Subcutaneous abdominal adipose tissue (tissue), 5 donors: ENCODE measurements at regions not wholly inside any gene's neighbourhood (a gene's known extent, or its start where the extent isn't known, plus 50 kb on each side); places are given as distances from the start of the nearest gene placed in this dataset.
"Not testable (repeated sequence)": the region's sequence is repeated elsewhere in the genome, so short reads cannot be mapped to it uniquely, and the experiment has no call there.

ENCODE experiments used
- H3K27ac ChIP-seq: one replicate; pipeline ENCODE4 v1.7.0; 2013; ENCODE audit warnings: low read depth, mild to moderate bottlenecking, inconsistent platforms, low read length, moderate library complexity
- H3K27me3 ChIP-seq, 5 donors: one replicate each; pipeline ENCODE4 v1.7.0; 2013; ENCODE audit warnings: low read length in 5 of 5, inconsistent platforms in 1 of 5; ENCODE audit not compliant: control insufficient read depth in 5 of 5, insufficient read depth in 4 of 5
- H3K36me3 ChIP-seq, 5 donors: one replicate each; pipeline ENCODE4 v1.7.0; 2013; ENCODE audit warnings: low read length in 5 of 5; ENCODE audit not compliant: control insufficient read depth in 5 of 5, insufficient read depth in 5 of 5
- H3K4me1 ChIP-seq, 5 donors: one replicate each; pipeline ENCODE4 v1.7.0; 2013; ENCODE audit warnings: low read length in 5 of 5, mild to moderate bottlenecking in 3 of 5, moderate library complexity in 1 of 5; ENCODE audit not compliant: control insufficient read depth in 5 of 5, insufficient read depth in 5 of 5
- H3K4me3 ChIP-seq, 5 donors: one replicate each; pipeline ENCODE4 v1.7.0; 2013; ENCODE audit warnings: low read length in 5 of 5, low read depth in 1 of 5
- H3K9ac ChIP-seq, 5 donors: one replicate each; pipeline ENCODE4 v1.7.0; 2013; ENCODE audit warnings: low read length in 5 of 5, mild to moderate bottlenecking in 4 of 5, moderate library complexity in 3 of 5
- H3K9me3 ChIP-seq, 5 donors: one replicate each; pipeline ENCODE4 v1.7.0; 2013; ENCODE audit warnings: low read length in 5 of 5; ENCODE audit not compliant: control insufficient read depth in 5 of 5
- donor health status: healthy.
- donor health status: healthy.
- donor health status: healthy.
- donor health status: healthy.
- donor health status: healthy.

- H3K4me3 ChIP-seq, result no peak overlapping the region
- no peaks in the 10 kb centered on the region for H3K27me3 ChIP-seq
- peaks cover 0 to 6% (median 2%) of the 10 kb centered on the region in 5 donors for H3K9me3 ChIP-seq
- H3K36me3 ChIP-seq, result no peaks in the 10 kb centered on the region
- H3K9ac ChIP-seq, result no peak overlapping the region
- H3K27ac ChIP-seq, result no peak overlapping the region
- no peaks in the 10 kb centered on the region for H3K4me1 ChIP-seq
These were observed 200.7 kb upstream of the AHR start for GRCh38 chr7:17097668-17098297.

- Histone ChIP-seq H3K9ac (no peak overlapping the region), H3K9me3 (peaks cover 0 to 6% (median 2%) of the 10 kb centered on the region in 5 donors), H3K27me3 (no peaks in the 10 kb centered on the region), H3K27ac (no peak overlapping the region), H3K4me3 (no peak overlapping the region), H3K4me1 (no peaks in the 10 kb centered on the region), H3K36me3 (no peaks in the 10 kb centered on the region)
These were observed 199.9 kb upstream of the AHR start for GRCh38 chr7:17098515-17098914.

GRCh38 chr7:17099083-17099973 is 199.1 kb upstream of the AHR start:
- H3K9me3 ChIP-seq, result peaks cover 0 to 6% (median 2%) of the 10 kb centered on the region in 5 donors
- H3K4me1 ChIP-seq, result no peaks in the 10 kb centered on the region
- H3K9ac ChIP-seq, result no peak overlapping the region
- no peak overlapping the region for H3K27ac ChIP-seq
- no peaks in the 10 kb centered on the region for H3K36me3 ChIP-seq
- H3K4me3 ChIP-seq, result no peak overlapping the region
- H3K27me3 ChIP-seq, result no peaks in the 10 kb centered on the region

- H3K4me3 ChIP-seq, H3K9me3 ChIP-seq, H3K27me3 ChIP-seq, H3K27ac ChIP-seq, H3K36me3 ChIP-seq, H3K4me1 ChIP-seq, H3K9ac ChIP-seq: not testable (repeated sequence)
These were observed 198.4 kb upstream of the AHR start for GRCh38 chr7:17099974-17100509.

GRCh38 chr7:17101207-17101696 is 197.2 kb upstream of the AHR start:
- Histone ChIP-seq H3K27me3 (no peaks in the 10 kb centered on the region), H3K9me3 (peaks cover 0 to 6% (median 2%) of the 10 kb centered on the region in 5 donors), H3K27ac (no peak overlapping the region), H3K36me3 (no peaks in the 10 kb centered on the region), H3K4me1 (no peaks in the 10 kb centered on the region), H3K4me3 (no peak overlapping the region), H3K9ac (no peak overlapping the region)

- no peaks in the 10 kb centered on the region for H3K27me3 ChIP-seq
- H3K27ac ChIP-seq, result no peak overlapping the region
- no peak overlapping the region for H3K9ac ChIP-seq
- peaks cover 0 to 6% (median 2%) of the 10 kb centered on the region in 5 donors for H3K9me3 ChIP-seq
- H3K36me3 ChIP-seq, result no peaks in the 10 kb centered on the region
- no peak overlapping the region for H3K4me3 ChIP-seq
- no peaks in the 10 kb centered on the region for H3K4me1 ChIP-seq
These were observed 195.3 kb upstream of the AHR start for GRCh38 chr7:17103170-17103569.

GRCh38 chr7:17103984-17104383 is 194.5 kb upstream of the AHR start:
- peaks cover 0 to 6% (median 2%) of the 10 kb centered on the region in 5 donors for H3K9me3 ChIP-seq
- no peaks in the 10 kb centered on the region for H3K4me1 ChIP-seq
- H3K4me3 ChIP-seq, result no peak overlapping the region
- H3K9ac ChIP-seq, result no peak overlapping the region
- no peaks in the 10 kb centered on the region for H3K27me3 ChIP-seq
- H3K27ac ChIP-seq, result no peak overlapping the region
- H3K36me3 ChIP-seq, result no peaks in the 10 kb centered on the region

GRCh38 chr7:17104419-17104818 is 194.0 kb upstream of the AHR start:
- Histone ChIP-seq H3K36me3 (no peaks in the 10 kb centered on the region), H3K4me3 (no peak overlapping the region), H3K27ac (no peak overlapping the region), H3K9ac (no peak overlapping the region), H3K9me3 (peaks cover 0 to 6% (median 2%) of the 10 kb centered on the region in 5 donors), H3K27me3 (no peaks in the 10 kb centered on the region), H3K4me1 (no peaks in the 10 kb centered on the region)

GRCh38 chr7:17105701-17106100 is 192.8 kb upstream of the AHR start:
- Histone ChIP-seq H3K9ac (no peak overlapping the region), H3K27ac (no peak overlapping the region), H3K4me3 (no peak overlapping the region), H3K27me3 (no peaks in the 10 kb centered on the region), H3K4me1 (no peaks in the 10 kb centered on the region), H3K9me3 (peaks cover 0 to 6% (median 2%) of the 10 kb centered on the region in 5 donors), H3K36me3 (no peaks in the 10 kb centered on the region)

GRCh38 chr7:17108049-17108584 is 190.3 kb upstream of the AHR start:
- no peaks in the 10 kb centered on the region for H3K27me3 ChIP-seq
- H3K4me3 ChIP-seq, result no peak overlapping the region
- H3K4me1 ChIP-seq, result no peaks in the 10 kb centered on the region
- no peaks in the 10 kb centered on the region for H3K9me3 ChIP-seq
- no peak overlapping the region for H3K9ac ChIP-seq
- no peaks in the 10 kb centered on the region for H3K36me3 ChIP-seq
- H3K27ac ChIP-seq, result no peak overlapping the region
